Activated CD4-positive, alpha-beta memory T cell treated with anti-CD3 and anti-CD28 coated beads, Interleukin-2, amount 10 ng/mL, durations not matched to agents 7 days and 5 days (primary cell): ENCODE measurements at regions not wholly inside any gene's neighbourhood (a gene's known extent, or its start where the extent isn't known, plus 50 kb on each side); places are given as distances from the start of the nearest gene placed in this dataset.

Experiments used
- CTCF ChIA-PET: fragments of 350-600 bp; sonication (Branson Sonifier 250); formaldehyde crosslinking; loops from one replicate; lab custom pipeline; 2021; ENCODE audit warnings: antibody characterized with exemption, inconsistent platforms; lab: Charles Lee
- POLR2A ChIA-PET: fragments of 350-600 bp; sonication (Branson Sonifier 250); formaldehyde crosslinking; loops from one replicate; lab custom pipeline; 2021; ENCODE audit warnings: antibody characterized with exemption; lab: Charles Lee
- DNase-seq: peaks from one replicate; pipeline ENCODE4 v3.0.0-alpha.2; 2020
- H3K27ac Mint-ChIP-seq: one replicate; pipeline ENCODE4 v1.8.0; 2021; ENCODE audit warnings: mild to moderate bottlenecking, mixed read lengths
- H3K27me3 Mint-ChIP-seq: one replicate; pipeline ENCODE4 v1.8.0; 2021; ENCODE audit warnings: mixed read lengths
- H3K36me3 Mint-ChIP-seq: one replicate; pipeline ENCODE4 v1.8.0; 2021; ENCODE audit warnings: low read depth, mixed read lengths
- H3K4me1 Mint-ChIP-seq: one replicate; pipeline ENCODE4 v1.8.0; 2021; ENCODE audit warnings: mixed read lengths
- H3K4me3 Mint-ChIP-seq: one replicate; pipeline ENCODE4 v1.8.0; 2021; ENCODE audit warnings: mild to moderate bottlenecking, mixed read lengths
- H3K9me3 Mint-ChIP-seq: one replicate; pipeline ENCODE4 v1.8.0; 2021; ENCODE audit warnings: mixed read lengths

DNA sequence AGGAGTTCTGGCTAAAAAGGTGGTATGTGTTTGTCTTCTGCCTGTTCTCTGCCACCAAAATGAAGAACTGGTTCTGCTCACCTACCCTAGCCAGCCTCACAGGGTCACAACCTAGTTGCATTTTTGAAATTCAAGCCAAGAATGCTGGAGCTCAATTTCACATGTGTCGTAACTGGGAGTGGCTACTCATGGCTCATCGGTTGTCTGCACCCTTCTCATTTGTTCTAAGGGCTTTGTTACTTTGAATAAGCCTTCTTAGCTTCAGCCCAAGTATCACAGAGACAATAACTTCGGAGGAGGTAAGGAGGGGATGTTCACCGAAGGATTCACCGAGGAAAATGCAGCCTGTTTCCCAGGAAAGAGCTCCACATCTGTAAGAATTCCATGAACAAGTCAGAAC is 134.3 kb upstream of the RARB start:
- H3K9me3 Mint-ChIP-seq, result no peaks in the 10 kb centered on the region
- ChIA-PET POLR2A (no interaction called here), CTCF (no interaction called here)
- no peak overlapping the region for H3K27ac Mint-ChIP-seq
- DNase-seq, result no peak
- no peaks in the 10 kb centered on the region for H3K36me3 Mint-ChIP-seq
- no peaks in the 10 kb centered on the region for H3K4me1 Mint-ChIP-seq
- H3K27me3 Mint-ChIP-seq, result no peaks in the 10 kb centered on the region
- no peak overlapping the region for H3K4me3 Mint-ChIP-seq

DNA sequence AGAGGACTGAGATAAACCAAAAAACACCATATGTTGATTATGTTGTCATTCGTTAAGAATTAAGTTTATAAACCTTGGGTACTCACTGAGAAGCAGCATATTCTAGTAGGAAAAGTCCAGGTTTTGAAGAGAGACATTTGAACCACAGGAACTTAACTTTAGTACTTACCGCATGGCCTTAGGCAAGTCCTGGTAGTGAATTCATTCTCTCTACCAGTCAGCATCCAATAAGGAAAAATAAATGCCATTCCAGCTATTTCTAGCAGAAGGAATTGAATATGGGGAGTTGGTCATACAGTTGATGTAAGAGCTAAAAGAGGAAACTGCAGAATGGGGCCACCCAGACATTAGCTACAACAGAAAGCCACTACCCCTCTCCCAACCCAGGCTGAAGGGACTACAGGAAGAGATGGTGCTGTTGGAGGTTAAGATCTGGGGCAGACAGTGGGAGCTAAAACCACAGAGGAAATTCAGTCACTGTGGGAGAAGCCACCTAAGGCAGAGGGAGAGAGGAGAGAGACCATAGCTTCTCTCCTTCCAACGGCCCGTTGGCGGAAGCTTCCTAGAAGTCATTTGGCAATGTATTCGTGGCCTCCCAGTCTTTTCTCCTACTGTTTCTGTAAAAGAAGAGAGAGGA is 133.8 kb upstream of the RARB start:
- H3K27me3 Mint-ChIP-seq, result no peaks in the 10 kb centered on the region
- H3K9me3 Mint-ChIP-seq, result no peaks in the 10 kb centered on the region
- no peak overlapping the region for H3K4me3 Mint-ChIP-seq
- no peaks in the 10 kb centered on the region for H3K36me3 Mint-ChIP-seq
- POLR2A ChIA-PET, result no interaction called here
- no peaks in the 10 kb centered on the region for H3K4me1 Mint-ChIP-seq
- no peak for DNase-seq
- H3K27ac Mint-ChIP-seq, result no peak overlapping the region
- CTCF ChIA-PET, result no interaction called here

DNA sequence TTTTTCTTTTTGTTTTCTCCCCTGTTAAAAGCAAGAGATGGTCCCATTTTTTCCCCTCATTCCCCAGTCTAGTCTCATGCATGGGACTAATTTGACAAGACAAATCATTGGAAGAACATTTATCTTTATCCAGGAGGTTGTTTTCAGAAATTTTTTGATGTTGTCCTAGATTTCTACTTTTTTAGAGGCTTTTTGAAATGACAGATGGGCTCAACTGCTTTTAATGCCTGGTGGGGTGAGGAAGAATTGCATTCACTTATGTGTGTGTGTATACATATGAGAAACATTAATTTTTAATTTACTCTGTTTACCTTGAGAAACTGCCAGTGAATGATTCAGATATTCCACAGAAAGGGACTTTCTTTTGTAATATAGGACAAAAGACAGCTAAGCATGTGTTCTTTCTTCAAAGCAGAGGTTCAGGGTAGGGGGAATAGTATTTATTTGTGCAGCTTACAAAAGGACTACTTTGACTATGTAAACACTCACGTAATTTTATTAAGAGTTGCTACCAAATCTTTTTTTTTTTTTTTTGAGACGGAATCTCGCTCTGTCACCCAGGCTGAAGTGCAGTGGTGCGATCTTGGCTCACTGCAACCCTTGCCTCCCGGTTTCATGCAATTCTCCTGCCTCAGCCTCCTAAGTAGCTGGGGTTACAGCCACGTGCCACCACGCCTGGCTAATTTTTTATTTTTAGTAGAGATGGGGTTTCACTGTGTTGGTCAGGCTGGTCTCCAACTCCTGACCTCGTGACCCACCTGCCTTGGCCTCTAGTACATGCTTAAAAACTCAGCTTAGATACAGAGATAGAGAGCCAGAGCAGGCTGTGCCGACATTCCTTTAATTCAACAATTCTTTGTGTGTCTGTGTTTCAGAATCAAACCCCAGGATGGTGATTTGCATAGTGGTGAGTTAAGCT is 130.1 kb upstream of the RARB start:
- ChIA-PET POLR2A (no interaction called here), CTCF (no interaction called here)
- no peaks in the 10 kb centered on the region for H3K4me1 Mint-ChIP-seq
- no peak overlapping the region for H3K27ac Mint-ChIP-seq
- H3K36me3 Mint-ChIP-seq, result no peaks in the 10 kb centered on the region
- no peaks in the 10 kb centered on the region for H3K9me3 Mint-ChIP-seq
- H3K4me3 Mint-ChIP-seq, result no peak overlapping the region
- no peak for DNase-seq
- no peaks in the 10 kb centered on the region for H3K27me3 Mint-ChIP-seq

DNA sequence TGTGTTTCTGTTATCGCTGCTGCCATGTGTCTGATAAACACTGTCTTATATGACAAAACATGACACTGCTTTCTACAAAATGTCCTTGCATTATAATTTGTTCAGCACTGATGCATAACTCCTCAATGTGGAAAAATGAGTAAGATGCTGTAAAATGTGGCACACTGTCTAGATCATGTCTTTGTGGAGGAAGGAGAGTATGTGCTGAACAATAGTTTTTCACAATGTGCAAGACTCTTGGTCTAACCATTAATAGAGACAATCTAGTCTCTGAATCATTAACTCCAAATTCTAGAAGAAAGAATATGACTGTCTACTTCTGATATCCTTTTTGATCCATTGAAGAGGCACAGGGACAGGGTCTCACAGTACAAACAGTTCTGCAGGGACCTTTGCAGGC is 127.9 kb upstream of the RARB start:
- H3K27me3 Mint-ChIP-seq, result no peaks in the 10 kb centered on the region
- no peaks in the 10 kb centered on the region for H3K9me3 Mint-ChIP-seq
- no peaks in the 10 kb centered on the region for H3K4me1 Mint-ChIP-seq
- H3K36me3 Mint-ChIP-seq, result no peaks in the 10 kb centered on the region
- no peak for DNase-seq
- ChIA-PET CTCF (no interaction called here), POLR2A (no interaction called here)
- no peak overlapping the region for H3K4me3 Mint-ChIP-seq
- no peak overlapping the region for H3K27ac Mint-ChIP-seq

DNA sequence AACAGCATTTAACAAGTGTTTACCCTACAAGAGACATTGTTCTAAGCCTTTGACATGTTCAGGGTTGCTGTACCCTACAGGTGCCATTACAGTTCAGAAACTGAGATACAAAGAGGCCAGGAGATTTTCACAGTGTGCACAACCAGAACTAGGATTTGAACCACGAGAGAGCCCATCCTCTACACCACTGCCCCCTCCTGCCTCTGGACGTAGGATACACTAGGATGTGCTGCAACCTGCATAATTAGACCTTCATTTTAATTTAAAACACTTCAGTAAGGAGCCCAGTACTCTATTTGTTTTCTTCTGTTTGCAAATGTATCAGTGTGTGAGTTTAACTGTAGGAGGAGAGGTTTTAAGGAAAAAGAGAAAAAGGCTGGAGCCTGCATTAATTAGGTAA is 123.1 kb upstream of the RARB start:
- no peak overlapping the region for H3K27ac Mint-ChIP-seq
- H3K4me3 Mint-ChIP-seq, result no peak overlapping the region
- H3K4me1 Mint-ChIP-seq, result no peaks in the 10 kb centered on the region
- H3K9me3 Mint-ChIP-seq, result peaks cover 3% of the 10 kb centered on the region
- CTCF ChIA-PET, result no interaction called here
- POLR2A ChIA-PET, result no interaction called here
- no peak for DNase-seq
- no peaks in the 10 kb centered on the region for H3K27me3 Mint-ChIP-seq
- no peaks in the 10 kb centered on the region for H3K36me3 Mint-ChIP-seq

DNA sequence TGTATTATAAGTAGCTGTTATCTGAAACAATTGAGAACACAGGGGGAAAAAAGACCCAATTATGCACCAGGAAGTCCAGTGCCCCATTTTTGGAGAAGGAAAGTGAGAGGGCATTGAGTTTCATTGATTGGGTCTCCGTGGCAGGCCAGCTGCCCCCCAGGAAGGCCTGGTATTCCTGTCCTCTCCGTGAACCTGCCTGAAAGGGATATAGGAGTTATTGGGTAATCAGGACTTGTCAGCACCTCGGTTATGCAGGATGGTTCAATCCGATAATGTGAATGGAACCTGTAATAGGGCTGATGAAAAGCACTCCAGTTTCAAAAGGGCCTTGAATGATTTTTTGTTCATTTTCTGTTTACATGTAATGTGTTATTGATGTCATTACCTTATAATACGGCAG is 122.0 kb upstream of the RARB start:
- Mint-ChIP-seq H3K36me3 (no peaks in the 10 kb centered on the region), H3K9me3 (peaks cover 5% of the 10 kb centered on the region), H3K4me3 (no peak overlapping the region), H3K4me1 (no peaks in the 10 kb centered on the region), H3K27ac (no peak overlapping the region), H3K27me3 (no peaks in the 10 kb centered on the region)
- ChIA-PET POLR2A (no interaction called here), CTCF (no interaction called here)
- no peak for DNase-seq

DNA sequence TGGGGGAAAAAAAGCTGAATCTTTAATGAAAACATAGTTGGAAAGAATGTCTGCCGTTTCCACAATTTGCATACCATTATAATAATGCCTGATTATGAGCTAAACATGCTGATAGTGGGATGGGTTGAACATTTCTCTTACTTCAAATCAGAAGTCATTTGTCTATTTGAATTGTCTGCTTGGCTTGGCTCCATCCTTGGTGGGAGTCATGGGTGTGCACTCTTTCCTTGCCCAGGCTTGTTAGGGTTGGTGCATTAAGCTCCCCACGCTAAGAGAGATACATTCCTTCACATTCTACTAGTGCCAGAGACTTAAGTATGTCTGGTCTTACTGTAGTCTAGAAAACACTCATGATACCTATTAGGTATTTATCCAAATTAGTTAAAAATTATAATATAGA is 121.4 kb upstream of the RARB start:
- no peak overlapping the region for H3K27ac Mint-ChIP-seq
- no peaks in the 10 kb centered on the region for H3K4me1 Mint-ChIP-seq
- H3K9me3 Mint-ChIP-seq, result peaks cover 5% of the 10 kb centered on the region
- no peak overlapping the region for H3K4me3 Mint-ChIP-seq
- DNase-seq, result no peak
- ChIA-PET CTCF (no interaction called here), POLR2A (no interaction called here)
- H3K36me3 Mint-ChIP-seq, result no peaks in the 10 kb centered on the region
- no peaks in the 10 kb centered on the region for H3K27me3 Mint-ChIP-seq

DNA sequence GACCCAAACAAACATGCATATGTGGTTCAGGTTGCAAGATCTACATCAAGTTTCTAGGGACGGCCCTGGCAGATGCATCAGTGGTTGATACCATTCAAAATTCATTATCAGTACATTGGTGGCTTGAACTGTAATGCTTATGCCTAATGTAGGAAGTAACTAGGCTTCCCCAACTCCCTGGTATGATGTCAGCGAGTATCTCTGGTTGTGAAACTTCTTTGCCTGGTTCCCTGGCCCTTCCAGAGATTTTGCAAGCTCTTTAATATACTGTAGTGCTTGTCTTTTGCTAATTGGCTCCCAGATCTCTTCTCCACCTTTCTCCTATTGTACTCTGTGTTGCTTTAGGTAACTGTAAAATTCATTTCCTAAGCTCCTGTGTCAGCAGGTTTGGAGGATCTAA is 114.8 kb upstream of the RARB start:
- Mint-ChIP-seq H3K27me3 (no peaks in the 10 kb centered on the region), H3K9me3 (peaks cover 4% of the 10 kb centered on the region), H3K4me1 (no peaks in the 10 kb centered on the region), H3K27ac (no peak overlapping the region), H3K4me3 (no peak overlapping the region), H3K36me3 (no peaks in the 10 kb centered on the region)
- no peak for DNase-seq
- CTCF ChIA-PET, result no interaction called here
- POLR2A ChIA-PET, result no interaction called here

DNA sequence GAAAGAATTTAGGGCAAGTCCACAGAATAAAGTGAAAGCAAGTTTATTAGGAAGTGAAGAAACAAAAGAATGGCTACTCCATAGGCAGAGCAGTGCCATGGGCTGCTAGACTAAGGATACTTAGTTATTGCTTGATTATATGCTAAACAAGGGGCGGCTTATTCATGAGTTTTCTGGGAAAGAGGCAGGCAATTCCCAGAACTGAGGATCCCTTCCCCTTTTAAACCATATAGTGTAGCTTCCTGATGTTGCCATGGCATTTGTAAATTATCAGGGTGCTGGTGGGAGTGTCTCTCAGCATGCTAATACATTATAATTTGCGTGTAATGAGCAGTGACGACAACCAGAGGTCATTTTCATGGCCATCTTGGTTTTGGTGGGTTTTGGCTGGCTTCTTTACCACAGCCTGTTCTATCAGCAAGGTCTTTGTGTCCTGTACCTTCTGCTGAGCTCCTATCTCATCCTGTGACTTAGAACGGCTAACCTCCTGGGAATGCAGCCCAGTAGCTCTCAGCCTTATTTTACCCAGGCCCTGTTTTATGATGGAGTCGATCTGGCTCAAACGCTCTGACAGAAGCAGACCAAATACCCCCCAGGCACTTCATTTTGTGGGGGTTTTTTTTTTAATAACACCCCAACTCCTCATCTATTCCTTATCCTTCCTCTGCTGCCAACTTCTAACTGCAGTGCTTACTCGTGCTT is 103.0 kb upstream of the RARB start:
- ChIA-PET POLR2A (no interaction called here), CTCF (no interaction called here)

DNA sequence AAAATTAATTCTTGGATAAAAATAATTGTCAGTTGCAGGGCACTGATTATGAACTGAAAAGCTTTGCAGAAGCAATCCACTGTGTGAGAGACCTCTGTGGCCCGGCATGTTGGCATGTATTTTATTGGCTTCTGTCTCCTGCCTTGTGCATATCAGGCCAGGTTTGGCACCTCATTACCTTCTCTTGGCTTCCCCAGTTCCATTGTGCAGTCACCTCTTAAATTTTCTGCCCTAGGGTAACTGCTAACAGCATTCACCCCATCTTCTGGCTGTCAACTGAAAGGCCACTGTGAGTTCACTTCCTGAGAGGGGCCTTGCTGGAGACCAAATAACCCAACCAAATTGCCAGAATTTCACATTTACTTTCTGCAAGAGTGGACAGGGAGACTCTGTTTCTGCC is 92.7 kb upstream of the RARB start:
- ChIA-PET POLR2A (no interaction called here), CTCF (no interaction called here)
- no peak overlapping the region for H3K27ac Mint-ChIP-seq
- no peak for DNase-seq
- H3K9me3 Mint-ChIP-seq, result peaks cover 3% of the 10 kb centered on the region
- H3K36me3 Mint-ChIP-seq, result no peaks in the 10 kb centered on the region
- no peaks in the 10 kb centered on the region for H3K27me3 Mint-ChIP-seq
- no peak overlapping the region for H3K4me3 Mint-ChIP-seq
- no peaks in the 10 kb centered on the region for H3K4me1 Mint-ChIP-seq

More for the DNA sequence above, 103.0 kb upstream of the RARB start:
- DNase-seq, result no peak
- Mint-ChIP-seq H3K4me1 (no peaks in the 10 kb centered on the region), H3K9me3 (peaks cover 4% of the 10 kb centered on the region), H3K4me3 (no peak overlapping the region), H3K36me3 (no peaks in the 10 kb centered on the region), H3K27me3 (no peaks in the 10 kb centered on the region), H3K27ac (no peak overlapping the region)

DNA sequence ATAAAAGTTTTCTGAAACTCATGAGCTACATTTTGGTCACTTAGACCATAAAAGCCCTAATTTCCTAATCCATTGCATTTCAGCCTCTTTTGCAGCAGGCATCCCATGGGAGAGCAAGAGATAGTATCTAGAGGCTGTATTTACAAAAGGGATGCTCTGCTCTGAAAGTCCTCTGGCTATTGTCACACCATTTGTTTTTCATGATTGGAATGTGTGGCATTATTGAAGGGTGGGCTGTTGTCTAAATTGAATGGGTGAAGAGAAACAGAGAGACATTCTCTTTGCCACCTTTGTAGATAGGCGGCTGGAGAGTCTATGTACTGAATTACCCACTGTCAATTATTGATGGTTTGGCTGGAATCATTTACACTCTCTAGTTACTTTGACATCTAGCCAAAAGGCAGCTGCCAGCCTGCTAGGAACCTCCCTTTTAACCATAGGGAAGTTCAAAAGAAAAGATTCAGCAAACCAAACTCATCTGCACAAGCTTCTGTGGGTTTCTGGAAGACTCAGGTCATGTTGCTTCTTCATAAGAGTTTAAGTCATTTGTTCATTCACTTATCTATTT is 89.8 kb upstream of the RARB start:
- CTCF ChIA-PET, result no interaction called here

DNA sequence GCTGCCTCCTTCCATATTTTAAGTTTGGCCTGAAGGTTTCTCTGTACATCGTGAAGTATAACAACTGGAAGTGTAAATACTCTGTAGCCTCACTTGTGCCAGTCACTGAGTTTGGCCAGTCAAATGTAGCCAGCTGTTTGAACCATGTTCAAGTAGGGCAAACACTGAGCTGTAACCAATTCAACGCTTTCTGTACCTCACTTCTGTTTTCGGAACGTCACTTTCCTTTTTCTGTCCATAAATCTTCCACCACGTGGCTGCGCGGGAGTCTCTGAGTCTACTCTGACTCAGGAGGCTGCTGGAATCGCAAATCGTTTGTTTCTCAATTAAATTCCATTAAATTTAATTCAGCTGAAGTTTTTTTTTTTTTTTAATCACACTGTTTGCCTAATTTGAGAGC is 88.8 kb upstream of the RARB start:
- ChIA-PET POLR2A (no interaction called here), CTCF (no interaction called here)
- Mint-ChIP-seq H3K27me3 (no peaks in the 10 kb centered on the region), H3K9me3 (no peaks in the 10 kb centered on the region), H3K4me1 (no peaks in the 10 kb centered on the region), H3K4me3 (no peak overlapping the region), H3K27ac (no peak overlapping the region), H3K36me3 (no peaks in the 10 kb centered on the region)
- DNase-seq, result no peak

More for the DNA sequence above, 89.8 kb upstream of the RARB start:
- Mint-ChIP-seq H3K27me3 (no peaks in the 10 kb centered on the region), H3K36me3 (no peaks in the 10 kb centered on the region), H3K4me1 (no peaks in the 10 kb centered on the region), H3K9me3 (no peaks in the 10 kb centered on the region), H3K27ac (no peak overlapping the region), H3K4me3 (no peak overlapping the region)
- POLR2A ChIA-PET, result no interaction called here
- DNase-seq, result no peak

DNA sequence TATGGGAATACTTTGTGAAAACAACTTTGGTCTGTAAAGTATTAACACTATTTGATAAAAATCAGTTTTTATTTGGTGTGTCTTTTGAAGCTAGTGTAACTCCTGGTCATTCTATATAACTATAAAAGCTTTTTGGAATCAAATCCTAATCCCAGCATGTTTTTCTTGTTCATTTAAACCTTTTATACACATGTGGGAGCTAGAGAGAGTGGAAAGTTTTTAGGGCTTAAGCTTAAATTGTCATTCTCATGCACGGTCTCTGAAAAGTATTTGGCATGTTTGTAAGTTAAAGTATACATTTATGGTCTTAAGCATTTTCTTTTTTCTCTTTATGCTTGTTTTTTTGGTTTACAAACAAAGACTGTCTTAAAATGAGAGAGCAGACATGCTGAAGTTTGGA is 83.4 kb upstream of the RARB start:
- Mint-ChIP-seq H3K27me3 (no peaks in the 10 kb centered on the region), H3K9me3 (no peaks in the 10 kb centered on the region), H3K27ac (no peak overlapping the region), H3K4me1 (no peaks in the 10 kb centered on the region), H3K36me3 (no peaks in the 10 kb centered on the region), H3K4me3 (no peak overlapping the region)
- no peak for DNase-seq
- ChIA-PET CTCF (interaction anchor here (0.5 kb wide), 1 partner anchor 942 kb away, joined by 4 read pairs; no protein-coding TSS in a partner anchor), POLR2A (no interaction called here)
